NCI-H1417 treated with DMSO at 0.1 percent for 48 hours (cell line): ENCODE measurements at regions not wholly inside any gene's neighbourhood (a gene's known extent, or its start where the extent isn't known, plus 50 kb on each side); places are given as distances from the start of the nearest gene placed in this dataset.
A peak's percentile ranks its signal among the peaks of the same experiment; 100 is the strongest.
"Not testable (repeated sequence)": the region's sequence is repeated elsewhere in the genome, so short reads cannot be mapped to it uniquely, and the experiment has no call there.

Experiments
- DNase-seq: peaks from one replicate; lab custom pipeline; 2025; lab: John Stamatoyannopoulos, UW

GRCh38 chr13:59415498-59415897, 748.2 kb downstream of the DIAPH3 start:
- DNase-seq, result no peak

GRCh38 chr13:59416561-59416960, 747.2 kb downstream of the DIAPH3 start:
- no peak for DNase-seq

GRCh38 chr13:59422646-59423045, 741.1 kb downstream of the DIAPH3 start:
- DNase-seq, result no peak

GRCh38 chr13:59423708-59424340, 739.9 kb downstream of the DIAPH3 start:
- no peak for DNase-seq

DNA sequence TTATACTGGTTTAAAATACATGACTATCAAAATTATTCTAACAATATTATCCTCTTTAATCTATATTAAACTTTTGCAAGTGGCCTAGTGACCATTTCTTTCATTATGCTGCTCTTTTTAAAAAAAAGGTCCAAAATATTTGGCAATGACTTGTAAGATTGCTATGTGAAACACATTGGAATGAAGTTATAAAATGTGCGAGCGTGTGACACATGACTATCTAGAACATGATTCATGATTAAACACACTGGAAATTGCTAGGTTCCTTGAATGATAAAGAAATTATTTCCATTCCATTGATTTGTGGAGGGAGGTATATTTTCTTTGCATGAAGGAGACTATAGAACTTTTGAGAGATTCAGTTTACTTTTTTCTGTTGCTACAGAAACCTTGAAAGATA, 739.1 kb downstream of the DIAPH3 start:
- no peak for DNase-seq

DNA sequence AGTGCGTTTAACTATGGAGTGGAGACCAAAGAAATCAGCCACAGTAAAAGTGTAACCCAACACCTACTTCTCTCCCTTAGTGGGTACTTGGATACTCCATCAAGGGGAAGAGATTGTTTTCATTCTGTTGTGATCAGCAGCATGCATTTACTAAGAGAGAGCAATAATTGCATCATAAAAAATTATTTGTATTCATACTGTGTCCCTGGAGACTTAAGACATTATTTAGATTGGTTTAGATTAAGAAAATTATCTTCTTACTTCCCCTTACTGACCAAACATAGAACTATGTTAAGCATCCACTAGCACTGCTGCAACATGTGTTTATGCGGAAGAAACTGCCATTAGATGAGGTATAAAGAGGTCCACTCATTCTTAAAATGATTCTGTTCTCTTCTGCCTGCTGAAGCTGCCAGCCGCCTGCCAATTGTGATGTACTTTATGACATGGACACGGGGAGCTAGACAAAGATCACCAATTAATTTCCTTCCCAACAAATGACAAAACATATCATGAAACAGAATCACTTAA, 738.5 kb downstream of the DIAPH3 start:
- DNase-seq, result no peak

DNA sequence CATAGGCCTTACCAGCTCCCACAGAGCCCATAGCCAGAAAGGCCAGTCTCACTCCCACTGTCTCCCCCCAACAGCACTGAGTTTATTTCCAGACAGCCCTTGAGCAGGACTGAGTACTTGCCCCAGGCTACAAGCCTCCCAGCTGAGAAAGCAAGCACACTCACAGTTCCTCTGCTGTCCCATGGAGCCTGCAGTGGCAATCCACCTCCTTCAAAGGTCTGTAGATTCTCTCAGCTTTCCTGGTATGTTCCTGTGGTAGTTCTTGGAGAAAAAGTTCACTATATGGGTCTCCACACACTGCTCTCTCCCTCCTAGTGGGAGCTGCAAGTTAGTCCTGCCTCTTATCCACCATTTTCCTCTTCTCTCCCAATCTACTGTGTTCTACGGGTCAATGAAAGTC, 728.7 kb downstream of the DIAPH3 start:
- no peak for DNase-seq

DNA sequence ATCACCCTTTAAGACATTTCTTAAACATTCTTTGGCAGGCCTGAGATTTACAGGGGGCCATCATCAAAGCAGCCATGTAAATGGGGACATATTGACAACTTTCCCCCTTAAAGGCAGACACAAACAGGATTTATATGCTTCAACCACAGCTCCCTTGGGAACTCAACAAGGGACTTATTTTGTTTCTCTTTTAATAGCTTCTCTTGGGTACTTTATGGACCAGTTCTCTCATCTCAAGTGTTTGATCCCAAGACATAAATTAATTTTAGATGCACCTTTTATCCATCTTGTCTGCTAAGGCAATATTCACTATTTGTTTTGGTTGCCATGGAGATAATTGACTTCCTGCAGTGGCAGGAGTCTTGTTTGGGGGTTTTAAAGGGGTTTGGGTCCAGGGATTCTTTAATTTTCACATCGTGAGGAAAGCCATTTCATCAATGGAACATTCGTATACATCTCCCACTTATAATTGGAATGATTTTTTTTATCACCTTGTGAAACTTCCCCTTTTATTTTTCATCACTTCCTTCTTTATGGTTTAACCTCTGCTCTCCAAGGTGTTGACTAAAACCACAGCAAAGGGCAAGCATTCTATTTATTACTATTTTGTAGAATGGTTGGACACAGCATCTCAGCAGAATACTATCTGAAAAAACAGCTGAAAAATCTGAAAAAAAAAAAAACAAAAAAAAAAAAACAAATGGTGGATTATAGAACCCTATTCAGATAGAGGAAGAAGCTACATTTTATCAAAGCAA, 726.0 kb downstream of the DIAPH3 start:
- DNase-seq, result peak; percentile 36

- DNase-seq, result no peak
Observed at GRCh38 chr13:59439776-59440428, 723.8 kb downstream of the DIAPH3 start.

DNA sequence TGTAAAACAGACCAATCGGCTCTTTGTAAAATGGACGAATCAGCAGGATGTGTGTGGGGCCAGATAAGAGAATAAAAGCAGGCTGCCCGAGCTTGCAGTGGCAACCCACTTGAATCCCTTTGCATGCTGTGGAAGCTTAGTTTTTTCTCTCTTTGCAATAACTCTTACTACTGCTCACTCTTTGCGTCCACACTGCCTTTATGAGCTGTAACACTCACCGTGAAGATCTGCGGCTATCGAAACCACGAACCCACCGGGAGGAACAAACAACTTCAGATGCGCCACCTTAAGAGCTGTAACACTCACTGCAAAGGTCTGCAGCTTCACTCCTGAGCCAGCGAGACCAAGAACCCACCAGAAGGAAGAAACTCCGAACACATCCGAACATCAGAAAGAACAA, 722.7 kb downstream of the DIAPH3 start:
- not testable (repeated sequence) for DNase-seq

GRCh38 chr13:59441596-59442280, 722.0 kb downstream of the DIAPH3 start:
- DNase-seq, result no peak

DNA sequence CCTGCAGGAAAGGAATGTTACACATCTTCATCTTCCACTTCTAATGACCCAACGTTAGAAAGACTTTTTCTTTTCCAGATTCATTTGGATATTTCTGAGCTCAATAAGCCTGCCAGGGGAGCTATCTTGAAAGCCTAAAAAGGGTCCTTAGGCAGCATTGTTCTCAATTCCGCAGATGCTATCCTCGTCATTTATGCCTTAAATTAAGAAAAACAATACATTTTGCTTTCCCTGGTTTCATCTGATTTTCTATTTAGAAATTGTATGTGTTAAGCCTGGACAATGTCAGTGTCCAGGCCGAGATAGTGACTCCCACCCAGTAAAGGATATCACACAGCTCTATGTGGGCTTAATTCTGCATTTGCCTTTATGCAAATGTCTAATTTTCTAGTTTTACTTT, 721.3 kb downstream of the DIAPH3 start:
- DNase-seq, result no peak

DNA sequence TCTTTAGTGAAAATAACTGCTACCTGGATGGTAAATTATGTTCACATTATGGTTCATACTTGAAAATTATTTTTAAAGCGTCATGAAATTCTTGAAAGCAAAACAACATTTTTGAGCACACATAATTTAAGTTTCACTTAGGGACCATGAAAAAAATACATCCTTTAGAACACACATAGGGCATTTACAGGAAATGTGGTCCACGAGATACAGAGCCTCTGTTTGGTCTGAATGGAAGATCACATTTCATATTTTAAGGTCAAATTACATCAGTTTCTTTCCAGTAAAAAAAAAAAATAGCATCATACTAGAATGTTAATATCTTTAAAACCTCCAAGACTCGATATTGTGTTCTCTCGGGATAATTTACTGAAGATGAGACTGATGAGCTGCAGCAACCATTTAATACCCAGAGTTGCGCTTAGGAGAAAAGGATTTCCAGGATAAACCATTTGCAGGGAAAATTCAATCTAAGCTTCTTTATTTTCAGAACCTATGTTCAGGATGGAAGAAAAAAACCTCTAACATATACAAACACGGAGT, 720.7 kb downstream of the DIAPH3 start:
- DNase-seq, result no peak

GRCh38 chr13:59444210-59444857, 719.4 kb downstream of the DIAPH3 start:
- DNase-seq, result peak; percentile 89

GRCh38 chr13:59445812-59446211, 717.9 kb downstream of the DIAPH3 start:
- DNase-seq, result no peak

- no peak for DNase-seq
Observed at GRCh38 chr13:59446391-59446790, 717.3 kb downstream of the DIAPH3 start.

DNA sequence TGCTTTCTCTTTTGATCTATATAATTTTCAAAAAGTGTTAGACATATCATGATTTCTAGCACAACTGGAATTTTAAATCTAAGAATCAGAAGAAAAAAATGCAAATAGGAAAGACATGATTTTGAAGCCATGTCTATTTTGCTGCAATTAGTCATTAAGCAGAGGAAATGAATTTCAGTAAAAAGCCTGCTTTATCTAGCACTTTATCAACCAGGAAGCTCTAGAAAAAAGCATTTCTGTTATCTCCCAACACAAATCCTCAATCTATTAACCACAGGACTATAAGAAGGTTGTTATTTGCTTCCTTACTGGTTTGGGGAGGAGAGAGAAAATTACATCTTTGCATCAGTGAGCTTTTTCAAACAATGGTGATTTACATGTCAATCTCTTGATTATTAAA, 716.7 kb downstream of the DIAPH3 start:
- DNase-seq, result no peak

GRCh38 chr13:59447846-59448620, 715.7 kb downstream of the DIAPH3 start:
- DNase-seq, result no peak

GRCh38 chr13:59449750-59450149, 714.0 kb downstream of the DIAPH3 start:
- no peak for DNase-seq

DNA sequence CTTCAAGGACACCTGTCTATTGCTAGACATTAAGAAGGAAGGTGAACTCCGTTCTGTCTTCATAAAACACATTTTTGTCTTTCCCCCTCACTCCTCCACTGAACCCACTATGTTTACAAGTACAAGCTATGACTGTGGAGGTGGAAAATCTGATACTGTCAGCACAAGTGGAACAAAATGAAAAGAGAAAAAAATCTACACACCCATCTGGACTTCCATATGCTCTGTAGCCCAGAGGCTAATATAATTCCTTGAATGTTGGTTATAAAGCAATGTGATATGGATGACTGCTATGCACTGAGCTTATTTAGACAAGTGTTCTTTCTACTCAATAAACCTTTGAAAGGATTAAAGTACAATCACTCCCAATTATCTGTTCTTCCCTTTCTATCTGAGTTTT, 713.5 kb downstream of the DIAPH3 start:
- DNase-seq, result no peak

DNA sequence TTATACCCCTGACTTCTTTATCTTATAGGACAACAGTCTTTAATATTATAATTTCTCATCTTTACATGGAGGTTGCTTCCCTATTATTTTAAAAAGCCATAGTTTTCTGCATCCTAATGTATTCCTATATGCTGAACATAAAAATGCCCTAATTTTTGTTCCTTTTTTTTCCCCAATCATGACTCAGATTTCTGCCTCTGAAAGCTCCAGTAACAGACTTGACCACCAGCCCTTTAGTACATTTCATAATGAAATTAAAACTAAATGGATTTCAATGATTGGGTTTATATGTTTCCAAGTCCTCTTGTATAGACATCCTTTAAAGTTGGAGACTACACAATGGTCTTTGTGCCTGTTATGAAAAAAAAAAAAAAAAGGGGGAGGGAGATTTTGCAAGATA, 712.5 kb downstream of the DIAPH3 start:
- DNase-seq, result no peak
